Glomerular endothelial cell (primary cell): ENCODE measurements at regions not wholly inside any gene's neighbourhood (a gene's known extent, or its start where the extent isn't known, plus 50 kb on each side); places are given as distances from the start of the nearest gene placed in this dataset.

Source experiments
- DNase-seq: peaks from one replicate; pipeline ENCODE4 v3.0.0-alpha.2; 2011; ENCODE audit warnings: low read depth, low spot score; ENCODE audit errors: extremely low read depth

- DNase-seq, result no peak
Measured at GRCh38 chr2:117485588-117485987, 328.9 kb upstream of the DDX18 start.

GRCh38 chr2:117486081-117486480 is 328.4 kb upstream of the DDX18 start:
- no peak for DNase-seq

- DNase-seq, result no peak
Measured at GRCh38 chr2:117492209-117492851, 322.2 kb upstream of the DDX18 start.

GRCh38 chr2:117500721-117501120 is 313.8 kb upstream of the DDX18 start:
- no peak for DNase-seq

GRCh38 chr2:117502121-117502520 is 312.4 kb upstream of the DDX18 start:
- DNase-seq, result no peak

- DNase-seq, result no peak
Measured at GRCh38 chr2:117512307-117512706, 302.2 kb upstream of the DDX18 start.

- DNase-seq, result no peak
Measured at GRCh38 chr2:117514371-117514770, 300.1 kb upstream of the DDX18 start.

GRCh38 chr2:117519238-117519637 is 295.3 kb upstream of the DDX18 start:
- DNase-seq, result no peak

- DNase-seq, result no peak
Measured at GRCh38 chr2:117519721-117520120, 294.8 kb upstream of the DDX18 start.

GRCh38 chr2:117523267-117523666 is 291.2 kb upstream of the DDX18 start:
- DNase-seq, result no peak

- DNase-seq, result no peak
Measured at GRCh38 chr2:117523711-117524238, 290.7 kb upstream of the DDX18 start.

- no peak for DNase-seq
Measured at GRCh38 chr2:117536139-117536538, 278.4 kb upstream of the DDX18 start.

- DNase-seq, result no peak
Measured at GRCh38 chr2:117537032-117537431, 277.5 kb upstream of the DDX18 start.

- no peak for DNase-seq
Measured at GRCh38 chr2:117551858-117552257, 262.6 kb upstream of the DDX18 start.

GRCh38 chr2:117553448-117553847 is 261.0 kb upstream of the DDX18 start:
- no peak for DNase-seq

GRCh38 chr2:117555965-117556364 is 258.5 kb upstream of the DDX18 start:
- no peak for DNase-seq

- no peak for DNase-seq
Measured at GRCh38 chr2:117557626-117558025, 256.9 kb upstream of the DDX18 start.

GRCh38 chr2:117562654-117563053 is 251.8 kb upstream of the DDX18 start:
- DNase-seq, result no peak

GRCh38 chr2:117571590-117572349 is 242.7 kb upstream of the DDX18 start:
- DNase-seq, result no peak

GRCh38 chr2:117587310-117587709 is 227.2 kb upstream of the DDX18 start:
- no peak for DNase-seq

- no peak for DNase-seq
Measured at GRCh38 chr2:117603060-117603459, 211.4 kb upstream of the DDX18 start.

- DNase-seq, result no peak
Measured at GRCh38 chr2:117603567-117603966, 210.9 kb upstream of the DDX18 start.
